AG20443 (cell line): ENCODE measurements at regions not wholly inside any gene's neighbourhood (a gene's known extent, or its start where the extent isn't known, plus 50 kb on each side); places are given as distances from the start of the nearest gene placed in this dataset.
"Not testable (repeated sequence)": the region's sequence is repeated elsewhere in the genome, so short reads cannot be mapped to it uniquely, and the experiment has no call there.

Source experiments
- DNase-seq: peaks from one replicate; pipeline ENCODE4 v3.0.0; 2012; ENCODE audit warnings: low spot score, mixed read lengths

DNA sequence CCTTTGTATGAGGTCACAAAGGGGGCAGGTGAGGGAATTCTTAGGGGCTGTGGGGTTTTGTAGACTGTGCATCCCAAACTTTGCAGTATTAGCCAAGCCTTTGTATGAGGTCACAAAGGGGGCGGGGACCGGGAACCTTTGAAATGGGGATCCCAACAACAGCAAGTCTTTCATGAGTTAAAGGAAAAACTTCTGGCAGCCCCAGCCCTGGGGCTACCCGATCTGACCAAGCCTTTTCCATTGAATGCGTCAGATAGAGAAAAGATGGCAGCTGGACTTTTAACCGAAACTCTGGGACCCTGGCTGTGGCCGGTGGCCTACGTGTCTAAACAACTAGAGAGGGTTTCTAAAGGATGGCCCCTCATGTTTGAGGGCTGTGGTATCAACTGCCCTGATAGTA lies 79.0 kb upstream of the RUBCNL start:
- DNase-seq = not testable (repeated sequence)

DNA sequence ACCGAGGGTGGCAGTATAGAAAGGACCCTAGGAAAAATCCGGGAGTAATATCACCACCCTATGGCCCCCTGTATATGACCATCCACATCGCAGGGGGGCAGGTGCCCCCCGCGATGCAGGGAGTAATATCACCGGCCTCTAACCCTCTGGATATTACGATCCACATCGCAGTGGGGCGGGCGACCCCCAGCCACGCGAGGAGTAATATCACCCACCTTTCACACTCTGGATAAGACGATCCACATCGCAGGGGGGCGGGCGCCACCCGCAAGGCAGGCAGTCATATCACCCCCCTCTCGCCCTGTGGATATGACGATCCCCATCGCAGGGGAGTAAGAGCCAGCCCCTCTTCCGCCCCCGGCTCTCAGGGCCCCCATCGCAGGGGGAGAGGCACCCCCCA lies 76.7 kb upstream of the RUBCNL start:
- DNase-seq = no peak

DNA sequence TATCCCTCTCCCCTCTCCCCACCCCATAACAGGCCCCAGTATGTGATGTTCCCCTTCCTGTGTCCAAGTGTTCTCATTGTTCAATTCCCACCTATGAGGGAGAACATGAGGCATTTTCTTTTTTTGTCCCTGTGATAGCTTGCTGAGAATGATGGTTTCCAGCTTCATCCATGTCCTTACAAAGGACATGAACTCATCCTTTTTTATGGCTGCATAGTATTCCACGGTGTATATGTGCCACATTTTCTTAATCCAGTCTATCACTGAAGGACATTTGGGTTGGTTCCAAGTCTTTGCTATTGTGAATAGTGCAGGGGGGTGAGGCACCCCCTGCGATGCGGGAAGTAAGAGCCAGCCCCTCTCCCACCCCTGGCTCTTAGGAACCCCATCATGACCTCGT lies 73.2 kb upstream of the RUBCNL start:
- not testable (repeated sequence) for DNase-seq

DNA sequence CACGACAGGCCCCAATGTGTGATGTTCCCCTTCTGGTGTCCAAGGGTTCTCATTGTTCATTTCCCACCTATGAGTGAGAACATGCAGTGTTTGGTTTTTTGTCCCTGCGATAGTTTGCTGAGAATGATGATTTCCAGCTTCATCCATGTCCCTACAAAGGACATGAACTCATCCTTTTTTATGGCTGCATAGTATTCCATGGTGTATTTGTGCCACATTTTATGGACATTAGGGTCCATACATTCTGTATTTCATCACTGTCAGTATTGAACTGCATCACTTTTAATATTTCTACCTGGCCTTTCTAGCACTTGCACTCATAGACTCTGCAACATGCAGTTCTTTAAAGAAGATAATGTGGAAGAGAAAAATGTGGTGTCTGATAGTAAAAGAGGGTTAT lies 70.2 kb upstream of the RUBCNL start:
- not testable (repeated sequence) for DNase-seq

DNA sequence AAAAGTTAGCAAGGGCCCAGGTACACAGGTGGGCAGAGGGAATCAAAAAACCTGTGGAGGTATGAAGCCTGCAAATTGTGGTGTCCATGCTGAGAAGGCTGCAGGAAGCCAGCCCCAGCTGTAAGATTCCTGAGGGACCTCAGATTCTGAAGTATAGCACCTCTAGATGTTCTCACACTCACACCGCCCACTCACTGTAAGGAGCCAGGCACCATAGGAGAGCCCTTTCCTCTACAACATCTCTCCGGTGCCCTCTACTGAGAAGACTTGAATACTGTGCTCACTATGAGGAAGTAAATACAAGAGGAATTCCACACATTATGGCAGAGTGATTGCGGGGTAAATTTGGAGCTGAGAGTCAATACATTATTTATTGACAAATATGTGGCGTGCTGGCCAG lies 68.9 kb upstream of the RUBCNL start:
- peak; percentile 21 for DNase-seq

DNA sequence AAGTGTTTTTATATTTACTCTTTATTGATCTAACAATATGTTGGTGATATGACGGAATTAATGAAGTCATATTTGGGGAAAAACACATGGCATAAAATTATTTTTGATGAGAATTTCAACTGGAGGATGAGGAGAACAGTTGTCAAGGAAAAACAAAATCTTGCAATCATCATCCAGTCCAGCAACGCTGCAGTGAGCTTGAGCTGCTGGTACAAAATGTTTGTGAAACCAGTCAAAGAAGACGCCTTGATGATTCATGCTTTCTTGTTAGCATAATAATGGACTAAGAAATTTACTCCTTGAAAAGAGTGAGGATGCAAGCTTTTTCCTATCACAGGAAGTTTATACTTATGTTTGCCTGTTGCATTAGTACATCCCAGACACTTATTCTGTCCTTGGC lies 64.1 kb upstream of the RUBCNL start:
- not testable (repeated sequence) for DNase-seq

DNA sequence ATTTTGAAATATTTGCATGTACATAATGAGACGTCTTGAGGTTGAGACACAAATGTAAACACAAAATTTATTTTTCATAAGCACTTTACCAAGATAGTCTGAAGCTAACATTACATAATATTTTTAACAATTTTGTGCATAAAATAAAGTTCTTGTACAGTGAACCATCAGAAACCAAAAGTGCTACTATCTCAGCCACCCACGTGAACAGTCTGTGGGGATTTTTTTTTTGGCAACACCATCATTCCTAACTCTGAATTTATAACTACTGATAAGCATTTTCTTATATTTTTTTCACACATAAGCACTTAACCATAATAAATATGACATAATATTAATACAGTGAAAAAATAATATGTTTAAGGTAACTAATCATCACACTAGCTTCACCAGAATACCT lies 62.9 kb upstream of the RUBCNL start:
- DNase-seq = not testable (repeated sequence)

DNA sequence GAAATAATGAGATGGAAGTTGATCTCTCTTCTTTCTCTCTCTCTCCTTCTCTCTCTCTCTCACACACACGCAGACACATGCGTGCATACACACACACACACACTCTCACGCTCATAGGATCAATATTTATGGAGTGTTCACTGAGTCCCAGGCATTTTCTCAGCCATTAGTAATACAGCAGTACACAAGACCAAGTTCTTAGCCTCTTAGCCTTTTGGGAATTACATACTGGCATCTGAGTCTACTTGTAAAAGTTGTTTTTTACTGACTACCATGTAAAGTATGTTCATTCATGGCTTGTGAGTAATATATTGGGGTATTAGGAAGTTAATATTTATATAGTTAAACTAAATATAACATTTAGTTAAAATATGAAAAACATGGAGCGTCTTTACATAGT lies 61.1 kb upstream of the RUBCNL start:
- not testable (repeated sequence) for DNase-seq

DNA sequence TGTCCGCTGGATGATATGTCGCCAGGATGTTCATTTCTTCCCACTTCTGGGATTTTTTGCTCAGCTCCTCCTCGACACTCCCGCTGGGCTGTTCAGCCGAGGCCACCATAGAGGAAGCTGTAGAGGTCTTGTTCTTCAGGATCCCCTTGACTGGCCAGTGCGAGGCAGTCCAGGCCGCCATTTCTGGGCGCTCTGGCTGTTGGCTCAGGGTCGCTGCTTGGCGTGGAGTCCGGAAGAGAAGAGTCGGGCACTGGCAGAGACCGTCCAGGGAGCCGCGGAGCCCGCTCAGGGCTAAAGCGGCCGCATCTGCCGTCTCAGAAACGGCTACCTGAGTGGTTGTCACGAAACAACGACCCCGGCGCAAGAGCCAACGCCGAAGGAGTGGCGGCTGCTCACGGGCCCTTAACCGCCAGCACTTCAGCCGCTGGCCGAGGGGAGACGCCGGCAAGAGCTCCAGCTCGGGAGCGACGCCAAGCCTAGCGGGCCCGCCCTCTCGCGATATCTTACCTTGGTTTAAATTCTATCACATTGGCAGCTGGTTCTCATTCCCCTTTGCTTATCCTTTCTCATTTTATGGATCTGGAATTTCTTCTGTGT lies 50.9 kb upstream of the RUBCNL start:
- peak; percentile 9 for DNase-seq
